ENCODE measurements at regions not wholly inside any gene's neighbourhood (a gene's known extent, or its start where the extent isn't known, plus 50 kb on each side); places are given as distances from the start of the nearest gene placed in this dataset.

- Histone ChIP-seq H3K79me2 (replicated peaks; ENCODE audit: insufficient read depth) (no peaks in the 10 kb centered on the region), H2AFZ (no peak overlapping the region), H4K20me1 (replicated peaks; ENCODE audit: insufficient read depth) (no peaks in the 10 kb centered on the region), H3K4me1 (ENCODE audit: insufficient read depth) (no peaks in the 10 kb centered on the region), H3K9me2 (ENCODE audit: insufficient read depth) (no peaks in the 10 kb centered on the region), H3K27ac (ENCODE audit: low read depth) (no peak overlapping the region), H3K27me3 (ENCODE audit: insufficient read depth) (no peaks in the 10 kb centered on the region), H3F3A (replicated peaks; ENCODE audit: low read depth) (no peaks in the 10 kb centered on the region), H3K36me3 (ENCODE audit: insufficient read depth) (peaks cover 3% of the 10 kb centered on the region; the same call in 1 of the 2 replicates), H3K4me2 (no peak overlapping the region), H3K4me3 (no peak overlapping the region)
- H3K9me3 Mint-ChIP-seq = peaks cover 88% of the 10 kb centered on the region
- H3K36me3 Mint-ChIP-seq (ENCODE audit: low read depth) = peaks cover 18% of the 10 kb centered on the region
- H3K4me1 Mint-ChIP-seq = no peaks in the 10 kb centered on the region; the same call in 2 of the 3 replicates
- H3K27me3 Mint-ChIP-seq (ENCODE audit: insufficient read depth, low read depth, poor library complexity) = peaks cover 7% of the 10 kb centered on the region
- DNase-seq (ENCODE audit: low spot score) (no peak), ATAC-seq (no peak)
- TF ChIP-seq POLR2AphosphoS5 (IDR thresholded peaks at IDR 0.05; ENCODE audit: low read depth) (no peak), ZNF331 (CRISPR knock-in tag; IDR thresholded peaks at IDR 0.05; ENCODE audit: low read depth) (no peak)
- TF ChIP-seq, protein P1, sequence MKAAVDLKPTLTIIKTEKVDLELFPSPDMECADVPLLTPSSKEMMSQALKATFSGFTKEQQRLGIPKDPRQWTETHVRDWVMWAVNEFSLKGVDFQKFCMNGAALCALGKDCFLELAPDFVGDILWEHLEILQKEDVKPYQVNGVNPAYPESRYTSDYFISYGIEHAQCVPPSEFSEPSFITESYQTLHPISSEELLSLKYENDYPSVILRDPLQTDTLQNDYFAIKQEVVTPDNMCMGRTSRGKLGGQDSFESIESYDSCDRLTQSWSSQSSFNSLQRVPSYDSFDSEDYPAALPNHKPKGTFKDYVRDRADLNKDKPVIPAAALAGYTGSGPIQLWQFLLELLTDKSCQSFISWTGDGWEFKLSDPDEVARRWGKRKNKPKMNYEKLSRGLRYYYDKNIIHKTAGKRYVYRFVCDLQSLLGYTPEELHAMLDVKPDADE (IDR thresholded peaks at IDR 0.05) = no peak
- H3K4me3 Mint-ChIP-seq = no peak overlapping the region
- H3K27ac Mint-ChIP-seq = no peak overlapping the region
Measured at GRCh38 chr22:47600791-47601625, 838.6 kb downstream of the TBC1D22A start.

DNA sequence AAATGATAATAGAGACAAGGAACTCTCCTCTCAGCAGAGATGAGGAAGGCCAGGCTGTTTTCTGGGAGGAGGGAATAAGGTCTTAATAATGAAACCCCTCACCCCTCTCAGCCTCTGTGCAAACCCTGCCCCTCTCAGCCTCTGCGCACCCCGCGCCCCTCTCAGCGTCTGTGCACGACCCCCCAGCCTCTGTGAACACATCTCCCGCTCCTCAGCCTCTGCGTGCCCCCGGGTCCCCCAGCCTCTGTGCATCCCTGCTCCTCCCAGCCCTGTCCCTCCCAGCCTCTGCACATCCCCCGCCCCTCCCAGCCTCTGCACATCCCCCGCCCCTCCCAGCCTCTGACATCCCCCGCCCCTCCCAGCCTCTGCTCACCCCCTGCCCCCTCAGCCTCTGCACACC lies 837.8 kb downstream of the TBC1D22A start:
- Histone ChIP-seq H3K4me2 (no peak overlapping the region), H3K4me1 (ENCODE audit: insufficient read depth) (no peaks in the 10 kb centered on the region), H3F3A (replicated peaks; ENCODE audit: low read depth) (no peaks in the 10 kb centered on the region), H3K9me2 (ENCODE audit: insufficient read depth) (no peaks in the 10 kb centered on the region), H4K20me1 (replicated peaks; ENCODE audit: insufficient read depth) (no peaks in the 10 kb centered on the region), H3K4me3 (no peak overlapping the region), H3K27ac (ENCODE audit: low read depth) (no peak overlapping the region), H3K36me3 (ENCODE audit: insufficient read depth) (no peaks in the 10 kb centered on the region), H2AFZ (no peak overlapping the region), H3K27me3 (ENCODE audit: insufficient read depth) (no peaks in the 10 kb centered on the region), H3K79me2 (replicated peaks; ENCODE audit: insufficient read depth) (no peaks in the 10 kb centered on the region)
- peaks cover 87% of the 10 kb centered on the region for H3K9me3 Mint-ChIP-seq
- H3K27me3 Mint-ChIP-seq (ENCODE audit: insufficient read depth, low read depth, poor library complexity) = peaks cover 7% of the 10 kb centered on the region
- TF ChIP-seq EZH2 (IDR thresholded peaks at IDR 0.05; ENCODE audit: low read depth, unreplicated experiment) = no peak
- TF ChIP-seq, protein P1 (IDR thresholded peaks at IDR 0.05) = no peak
- no peak for TF ChIP-seq NANOG (IDR thresholded peaks at IDR 0.05; ENCODE audit: borderline replicate concordance)
- no peak for TF ChIP-seq EZH2phosphoT487 (IDR thresholded peaks at IDR 0.05; ENCODE audit: unreplicated experiment)
- TF ChIP-seq ZNF114 (CRISPR knock-in tag; IDR thresholded peaks at IDR 0.05) = no peak
- TF ChIP-seq, protein P2, sequence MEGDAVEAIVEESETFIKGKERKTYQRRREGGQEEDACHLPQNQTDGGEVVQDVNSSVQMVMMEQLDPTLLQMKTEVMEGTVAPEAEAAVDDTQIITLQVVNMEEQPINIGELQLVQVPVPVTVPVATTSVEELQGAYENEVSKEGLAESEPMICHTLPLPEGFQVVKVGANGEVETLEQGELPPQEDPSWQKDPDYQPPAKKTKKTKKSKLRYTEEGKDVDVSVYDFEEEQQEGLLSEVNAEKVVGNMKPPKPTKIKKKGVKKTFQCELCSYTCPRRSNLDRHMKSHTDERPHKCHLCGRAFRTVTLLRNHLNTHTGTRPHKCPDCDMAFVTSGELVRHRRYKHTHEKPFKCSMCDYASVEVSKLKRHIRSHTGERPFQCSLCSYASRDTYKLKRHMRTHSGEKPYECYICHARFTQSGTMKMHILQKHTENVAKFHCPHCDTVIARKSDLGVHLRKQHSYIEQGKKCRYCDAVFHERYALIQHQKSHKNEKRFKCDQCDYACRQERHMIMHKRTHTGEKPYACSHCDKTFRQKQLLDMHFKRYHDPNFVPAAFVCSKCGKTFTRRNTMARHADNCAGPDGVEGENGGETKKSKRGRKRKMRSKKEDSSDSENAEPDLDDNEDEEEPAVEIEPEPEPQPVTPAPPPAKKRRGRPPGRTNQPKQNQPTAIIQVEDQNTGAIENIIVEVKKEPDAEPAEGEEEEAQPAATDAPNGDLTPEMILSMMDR (conservative IDR thresholded peaks at IDR 0.05; ENCODE audit: low read depth in 2 of 2) = no peak
- TF ChIP-seq STAT1 (IDR thresholded peaks at IDR 0.05; ENCODE audit: unreplicated experiment) = no peak
- no peak for TF ChIP-seq ZNF462 (CRISPR knock-in tag; IDR thresholded peaks at IDR 0.05)
- TF ChIP-seq ZNF331 (CRISPR knock-in tag; IDR thresholded peaks at IDR 0.05; ENCODE audit: low read depth) = no peak
- TF ChIP-seq POLR2AphosphoS5 (IDR thresholded peaks at IDR 0.05; ENCODE audit: low read depth) = no peak
- H3K4me1 Mint-ChIP-seq = no peaks in the 10 kb centered on the region; the same call in 2 of the 3 replicates
- no peak for DNase-seq (ENCODE audit: low spot score)
- ATAC-seq = no peak
- no peak overlapping the region for H3K4me3 Mint-ChIP-seq
- H3K27ac Mint-ChIP-seq = no peak overlapping the region
- H3K36me3 Mint-ChIP-seq (ENCODE audit: low read depth) = peaks cover 18% of the 10 kb centered on the region

All from GM23338 (cell line).